ENCODE measurements at regions not wholly inside any gene's neighbourhood (a gene's known extent, or its start where the extent isn't known, plus 50 kb on each side); places are given as distances from the start of the nearest gene placed in this dataset.

DNA sequence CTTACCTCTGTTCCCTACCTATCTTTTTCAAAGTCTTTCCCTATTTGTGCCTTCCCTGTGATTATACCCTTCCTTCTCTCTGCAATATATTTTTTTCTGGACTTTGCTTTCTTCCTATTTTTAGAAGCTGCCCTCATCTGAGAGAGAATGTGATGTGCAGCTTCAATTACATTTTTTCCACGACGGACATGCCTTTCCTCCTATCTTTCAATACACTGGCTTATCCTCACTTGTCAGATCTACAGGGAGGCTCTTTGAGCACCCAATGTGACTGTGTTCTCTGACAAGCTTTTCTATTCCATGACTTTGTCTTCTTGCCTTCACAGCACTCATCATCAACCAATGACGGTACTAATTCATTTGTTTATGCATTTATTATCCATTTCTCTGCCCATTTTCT is 227.9 kb upstream of the CLINT1 start:
- no peaks in the 10 kb centered on the region for H3K4me1 ChIP-seq

DNA sequence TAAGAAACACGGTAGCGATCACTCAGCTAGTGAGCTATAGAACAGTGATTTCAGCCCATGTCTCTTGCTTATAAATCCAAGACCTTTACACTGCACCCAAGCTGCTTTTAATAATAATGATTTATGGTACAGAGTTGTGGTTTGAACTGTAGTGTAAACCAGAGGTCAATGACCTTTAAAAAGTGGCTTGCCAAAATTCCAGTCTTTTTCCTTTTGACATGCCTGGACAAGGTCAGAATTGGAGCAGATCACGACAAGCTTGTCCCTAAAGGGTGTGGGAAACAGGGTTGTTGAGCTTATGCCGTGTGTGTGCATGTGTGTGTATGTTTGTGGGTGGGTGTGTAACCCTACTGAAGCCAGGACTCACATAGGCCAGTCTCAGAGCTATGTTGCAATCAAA is 225.3 kb upstream of the CLINT1 start:
- no peaks in the 10 kb centered on the region for H3K4me1 ChIP-seq
- H3K27ac ChIP-seq, result no peak overlapping the region
- TF ChIP-seq, protein P1, sequence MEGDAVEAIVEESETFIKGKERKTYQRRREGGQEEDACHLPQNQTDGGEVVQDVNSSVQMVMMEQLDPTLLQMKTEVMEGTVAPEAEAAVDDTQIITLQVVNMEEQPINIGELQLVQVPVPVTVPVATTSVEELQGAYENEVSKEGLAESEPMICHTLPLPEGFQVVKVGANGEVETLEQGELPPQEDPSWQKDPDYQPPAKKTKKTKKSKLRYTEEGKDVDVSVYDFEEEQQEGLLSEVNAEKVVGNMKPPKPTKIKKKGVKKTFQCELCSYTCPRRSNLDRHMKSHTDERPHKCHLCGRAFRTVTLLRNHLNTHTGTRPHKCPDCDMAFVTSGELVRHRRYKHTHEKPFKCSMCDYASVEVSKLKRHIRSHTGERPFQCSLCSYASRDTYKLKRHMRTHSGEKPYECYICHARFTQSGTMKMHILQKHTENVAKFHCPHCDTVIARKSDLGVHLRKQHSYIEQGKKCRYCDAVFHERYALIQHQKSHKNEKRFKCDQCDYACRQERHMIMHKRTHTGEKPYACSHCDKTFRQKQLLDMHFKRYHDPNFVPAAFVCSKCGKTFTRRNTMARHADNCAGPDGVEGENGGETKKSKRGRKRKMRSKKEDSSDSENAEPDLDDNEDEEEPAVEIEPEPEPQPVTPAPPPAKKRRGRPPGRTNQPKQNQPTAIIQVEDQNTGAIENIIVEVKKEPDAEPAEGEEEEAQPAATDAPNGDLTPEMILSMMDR (IDR thresholded peaks at IDR 0.05), result no peak
- no peak for DNase-seq
- H3K36me3 ChIP-seq, result no peaks in the 10 kb centered on the region
- no peak overlapping the region for H3K4me3 ChIP-seq
- intact Hi-C loops (cut with DNase I), result no loop called here
- H3K9ac ChIP-seq (ENCODE audit: low read depth in 2 of 2, low read length in 2 of 2), result no peak overlapping the region
- H3K27me3 ChIP-seq, result no peaks in the 10 kb centered on the region
- no peaks in the 10 kb centered on the region for H3K9me3 ChIP-seq

More for the DNA sequence above, 227.9 kb upstream of the CLINT1 start:
- H3K36me3 ChIP-seq, result no peaks in the 10 kb centered on the region
- no peak overlapping the region for H3K27ac ChIP-seq
- H3K9ac ChIP-seq (ENCODE audit: low read depth in 2 of 2, low read length in 2 of 2), result no peak overlapping the region
- TF ChIP-seq, protein P1 (IDR thresholded peaks at IDR 0.05), result no peak
- no peak for DNase-seq
- intact Hi-C loops (cut with DNase I), result no loop called here
- no peak overlapping the region for H3K4me3 ChIP-seq
- no peaks in the 10 kb centered on the region for H3K9me3 ChIP-seq
- H3K27me3 ChIP-seq, result no peaks in the 10 kb centered on the region

DNA sequence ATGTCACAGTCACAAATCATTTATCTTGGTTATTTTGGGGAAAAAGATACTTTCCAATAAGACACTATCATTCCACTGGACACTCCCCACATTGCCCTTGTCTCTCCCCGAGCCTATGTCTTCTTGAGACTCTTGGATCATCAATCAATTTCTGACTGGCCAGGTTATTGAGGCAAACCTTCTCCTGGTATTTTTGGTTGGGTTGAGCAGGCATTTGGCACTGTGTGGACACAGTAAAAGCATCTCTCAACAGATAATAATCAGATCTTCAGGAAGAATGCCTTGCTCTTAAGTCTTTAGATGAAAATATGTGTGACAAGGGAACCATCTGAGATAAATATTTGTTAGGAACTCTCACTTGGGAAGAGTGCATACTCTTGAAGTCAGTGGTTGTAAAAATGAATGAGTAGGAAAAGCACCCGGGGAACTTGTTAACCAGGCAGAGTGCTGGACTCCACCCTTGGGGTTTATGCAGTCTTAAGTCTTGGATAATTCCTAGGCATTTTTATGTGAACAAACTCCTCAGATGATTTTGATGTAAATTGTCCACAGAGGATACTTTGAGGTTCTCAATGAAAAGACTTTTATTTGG is 223.8 kb upstream of the CLINT1 start:
- no peaks in the 10 kb centered on the region for H3K27me3 ChIP-seq
- H3K9ac ChIP-seq (ENCODE audit: low read depth in 2 of 2, low read length in 2 of 2), result no peak overlapping the region
- H3K36me3 ChIP-seq, result no peaks in the 10 kb centered on the region
- H3K27ac ChIP-seq, result no peak overlapping the region
- DNase-seq, result no peak
- no peaks in the 10 kb centered on the region for H3K9me3 ChIP-seq
- TF ChIP-seq, protein P1 (IDR thresholded peaks at IDR 0.05), result no peak
- no peak overlapping the region for H3K4me3 ChIP-seq
- intact Hi-C loops (cut with DNase I), result no loop called here
- no peaks in the 10 kb centered on the region for H3K4me1 ChIP-seq

DNA sequence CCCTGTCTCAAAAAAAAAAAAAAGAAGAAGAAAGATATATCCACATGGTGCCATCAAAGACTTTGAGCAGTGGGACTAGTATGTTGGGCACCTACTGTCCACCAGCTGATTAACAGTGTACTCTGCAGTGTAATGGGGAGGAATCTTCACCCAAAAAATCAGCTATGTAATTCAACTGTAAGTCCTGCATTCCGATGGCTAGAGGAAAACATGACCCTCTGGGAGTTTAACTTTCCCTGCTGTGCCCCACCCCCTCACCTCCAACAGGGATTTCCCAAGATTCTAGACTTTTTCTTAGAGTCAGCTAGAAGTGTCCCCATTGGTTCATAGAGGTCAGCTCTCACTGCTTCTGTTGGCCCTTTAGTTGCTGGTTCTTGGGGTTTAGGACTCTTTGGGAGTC is 221.2 kb upstream of the CLINT1 start:
- Histone ChIP-seq H3K36me3 (no peaks in the 10 kb centered on the region), H3K27me3 (no peaks in the 10 kb centered on the region), H3K27ac (no peak overlapping the region), H3K9ac (ENCODE audit: low read depth in 2 of 2, low read length in 2 of 2) (no peak overlapping the region), H3K4me1 (no peaks in the 10 kb centered on the region), H3K9me3 (no peaks in the 10 kb centered on the region), H3K4me3 (no peak overlapping the region)
- intact Hi-C loops (cut with DNase I), result no loop called here
- DNase-seq, result no peak
- TF ChIP-seq, protein P1 (IDR thresholded peaks at IDR 0.05), result no peak

DNA sequence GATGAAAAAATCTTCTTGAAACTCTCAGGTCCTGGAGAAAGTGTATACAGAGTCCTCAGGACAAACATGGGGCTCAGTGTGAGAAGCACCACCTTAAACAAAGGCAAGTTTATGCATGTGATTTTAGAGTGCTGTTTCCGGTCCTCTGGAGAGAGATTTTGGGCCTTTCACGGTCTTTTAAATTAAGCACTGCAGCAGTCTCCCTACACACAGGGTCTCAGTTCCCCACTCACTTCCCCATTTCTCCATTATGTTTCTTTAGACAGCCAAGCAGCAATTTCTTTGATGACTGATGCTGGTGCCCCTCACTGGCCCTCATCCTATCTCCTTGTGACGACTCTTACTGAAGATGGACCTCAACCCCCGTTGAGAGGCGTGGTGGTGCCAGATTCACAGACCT is 220.2 kb upstream of the CLINT1 start:
- no peak overlapping the region for H3K4me3 ChIP-seq
- no peak overlapping the region for H3K27ac ChIP-seq
- H3K9ac ChIP-seq (ENCODE audit: low read depth in 2 of 2, low read length in 2 of 2), result no peak overlapping the region
- intact Hi-C loops (cut with DNase I), result loop anchor here (5.0 kb wide), 1 partner anchor 1023 kb away; no protein-coding TSS in a partner anchor
- no peak for DNase-seq
- H3K9me3 ChIP-seq, result no peaks in the 10 kb centered on the region
- TF ChIP-seq, protein P1 (IDR thresholded peaks at IDR 0.05), result no peak
- H3K4me1 ChIP-seq, result no peaks in the 10 kb centered on the region
- no peaks in the 10 kb centered on the region for H3K27me3 ChIP-seq
- H3K36me3 ChIP-seq, result no peaks in the 10 kb centered on the region

Measured in colonic mucosa (tissue), 4 donors.